ENCODE measurements at regions not wholly inside any gene's neighbourhood (a gene's known extent, or its start where the extent isn't known, plus 50 kb on each side); places are given as distances from the start of the nearest gene placed in this dataset.

DNA sequence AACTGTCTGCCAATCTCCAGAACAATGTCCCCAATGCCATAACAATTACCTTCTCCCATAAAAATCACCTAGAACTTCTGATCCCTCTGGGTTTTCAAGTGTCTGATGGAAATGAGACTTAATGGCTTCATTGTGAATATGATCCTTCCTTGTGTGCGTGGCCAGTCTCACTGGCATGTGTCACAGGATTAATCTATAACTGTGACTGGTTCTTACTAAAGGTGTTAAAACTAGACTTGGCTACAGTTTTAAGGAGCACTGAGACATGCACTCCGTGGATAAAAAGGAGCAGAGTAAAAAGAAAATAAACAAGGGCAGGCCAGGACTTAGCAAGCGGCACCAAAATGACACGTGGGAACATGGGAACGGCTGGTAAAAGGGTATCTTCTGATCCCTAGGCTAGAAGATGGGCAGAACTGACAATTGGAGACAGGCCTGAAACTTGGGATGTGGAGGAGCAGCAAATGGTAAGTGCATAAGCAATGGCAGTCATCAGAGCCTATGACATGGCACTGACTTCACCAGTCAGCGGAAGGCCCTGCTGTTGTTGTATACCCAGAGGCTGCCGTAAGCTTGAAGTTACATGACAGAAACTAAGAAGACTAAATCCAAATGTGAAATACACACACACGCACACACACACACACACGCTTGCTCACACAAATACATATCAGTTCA, 256.6 kb upstream of the NOCT start:
- Mint-ChIP-seq H3K4me3 (no peak overlapping the region), H3K27me3 (peaks cover 4% of the 10 kb centered on the region), H3K36me3 (ENCODE audit: low read depth) (no peaks in the 10 kb centered on the region), H3K4me1 (no peaks in the 10 kb centered on the region), H3K27ac (no peak overlapping the region)
- H3K9me3 ChIP-seq (ENCODE audit: control insufficient read depth, low read length, poor library complexity, severe bottlenecking): no peaks in the 10 kb centered on the region
- no peak for ATAC-seq
- DNase-seq: no peak

DNA sequence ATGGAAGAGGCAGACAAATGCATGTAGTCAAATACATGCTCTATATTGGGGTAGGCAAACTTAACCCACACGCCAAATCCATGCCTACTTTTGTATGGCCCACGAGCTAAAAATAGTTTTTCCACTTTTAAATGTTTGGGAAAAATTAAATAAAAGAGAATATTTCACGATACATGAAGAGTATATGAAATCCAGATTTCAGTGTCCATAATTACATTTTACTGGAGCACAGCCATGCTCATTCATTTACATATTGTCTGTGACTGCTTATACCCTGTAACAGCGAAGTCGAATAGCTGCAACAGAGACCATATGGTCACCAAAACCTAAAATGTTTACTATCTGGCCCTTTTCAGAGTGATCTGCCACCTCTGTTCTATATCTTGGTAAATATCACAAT, 257.4 kb upstream of the NOCT start:
- Mint-ChIP-seq H3K27ac (no peak overlapping the region), H3K36me3 (ENCODE audit: low read depth) (no peaks in the 10 kb centered on the region)
- ATAC-seq: no peak

DNA sequence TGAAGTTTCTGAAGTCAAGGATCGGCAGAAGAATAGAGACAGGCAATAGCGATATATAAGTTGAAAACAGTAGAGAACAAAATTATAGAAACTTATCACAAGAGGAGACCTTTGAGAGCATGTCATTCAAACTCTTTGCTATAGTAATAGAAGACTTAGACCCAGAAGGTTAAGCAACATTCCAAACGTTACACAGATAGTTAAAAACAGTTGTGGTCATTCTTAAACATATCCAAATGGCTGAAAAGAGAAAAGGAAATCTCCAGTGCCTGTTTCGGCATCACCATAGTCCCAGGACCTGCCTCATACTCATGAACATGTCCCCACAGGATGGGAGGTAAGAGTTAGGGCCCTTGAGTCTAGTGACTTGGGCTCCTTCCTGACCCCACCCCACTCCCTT, 258.1 kb upstream of the NOCT start:
- H3K9me3 ChIP-seq (ENCODE audit: control insufficient read depth, low read length, poor library complexity, severe bottlenecking): no peaks in the 10 kb centered on the region
- no peaks in the 10 kb centered on the region for H3K36me3 Mint-ChIP-seq (ENCODE audit: low read depth)
- no peak overlapping the region for H3K27ac Mint-ChIP-seq
- no peak for ATAC-seq
- no peak for DNase-seq
- H3K27me3 Mint-ChIP-seq: peaks cover 4% of the 10 kb centered on the region
- H3K4me1 Mint-ChIP-seq: no peaks in the 10 kb centered on the region
- H3K4me3 Mint-ChIP-seq: no peak overlapping the region

More for the DNA sequence above, 257.4 kb upstream of the NOCT start:
- Mint-ChIP-seq H3K27me3 (peaks cover 4% of the 10 kb centered on the region), H3K4me1 (no peaks in the 10 kb centered on the region), H3K4me3 (no peak overlapping the region)
- no peak for DNase-seq
- H3K9me3 ChIP-seq (ENCODE audit: control insufficient read depth, low read length, poor library complexity, severe bottlenecking): no peaks in the 10 kb centered on the region

DNA sequence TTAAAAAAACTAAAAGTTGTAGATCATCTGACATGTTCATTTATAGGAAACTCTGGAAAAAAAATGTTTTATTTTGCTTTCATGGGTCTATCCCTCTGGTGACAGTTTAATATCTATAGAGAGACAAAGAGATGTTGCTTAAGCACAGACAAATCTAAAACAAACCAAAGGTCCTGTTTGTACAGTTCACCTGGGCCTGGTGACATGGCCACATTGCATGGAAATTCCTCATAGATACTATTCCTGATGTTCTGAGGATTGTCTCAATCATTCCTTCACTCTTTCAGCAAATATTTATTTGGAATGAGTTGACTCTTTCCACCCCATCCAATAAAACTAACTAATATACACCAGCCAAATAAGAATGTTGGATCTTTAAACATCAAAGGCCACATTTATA, 259.1 kb upstream of the NOCT start:
- peaks cover 4% of the 10 kb centered on the region for H3K27me3 Mint-ChIP-seq
- no peak overlapping the region for H3K27ac Mint-ChIP-seq
- H3K36me3 Mint-ChIP-seq (ENCODE audit: low read depth): no peaks in the 10 kb centered on the region
- DNase-seq (no peak), ATAC-seq (no peak)
- H3K4me1 Mint-ChIP-seq: no peaks in the 10 kb centered on the region
- H3K9me3 ChIP-seq (ENCODE audit: control insufficient read depth, low read length, poor library complexity, severe bottlenecking): no peaks in the 10 kb centered on the region
- no peak overlapping the region for H3K4me3 Mint-ChIP-seq

GRCh38 chr4:138751309-138751708, 264.3 kb upstream of the NOCT start:
- Mint-ChIP-seq H3K4me1 (no peaks in the 10 kb centered on the region), H3K27me3 (no peaks in the 10 kb centered on the region), H3K36me3 (ENCODE audit: low read depth) (no peaks in the 10 kb centered on the region), H3K27ac (no peak overlapping the region), H3K4me3 (no peak overlapping the region)
- H3K9me3 ChIP-seq (ENCODE audit: control insufficient read depth, low read length, poor library complexity, severe bottlenecking): no peaks in the 10 kb centered on the region
- DNase-seq (no peak), ATAC-seq (no peak)

- no peak for ATAC-seq
- H3K4me3 Mint-ChIP-seq: no peak overlapping the region
- H3K4me1 Mint-ChIP-seq: no peaks in the 10 kb centered on the region
- H3K27ac Mint-ChIP-seq: no peak overlapping the region
- no peak for DNase-seq
- H3K27me3 Mint-ChIP-seq: peaks cover 5% of the 10 kb centered on the region
- no peaks in the 10 kb centered on the region for H3K36me3 Mint-ChIP-seq (ENCODE audit: low read depth)
- H3K9me3 ChIP-seq (ENCODE audit: control insufficient read depth, low read length, poor library complexity, severe bottlenecking): no peaks in the 10 kb centered on the region
Measured at GRCh38 chr4:138749303-138749702, 266.3 kb upstream of the NOCT start.

DNA sequence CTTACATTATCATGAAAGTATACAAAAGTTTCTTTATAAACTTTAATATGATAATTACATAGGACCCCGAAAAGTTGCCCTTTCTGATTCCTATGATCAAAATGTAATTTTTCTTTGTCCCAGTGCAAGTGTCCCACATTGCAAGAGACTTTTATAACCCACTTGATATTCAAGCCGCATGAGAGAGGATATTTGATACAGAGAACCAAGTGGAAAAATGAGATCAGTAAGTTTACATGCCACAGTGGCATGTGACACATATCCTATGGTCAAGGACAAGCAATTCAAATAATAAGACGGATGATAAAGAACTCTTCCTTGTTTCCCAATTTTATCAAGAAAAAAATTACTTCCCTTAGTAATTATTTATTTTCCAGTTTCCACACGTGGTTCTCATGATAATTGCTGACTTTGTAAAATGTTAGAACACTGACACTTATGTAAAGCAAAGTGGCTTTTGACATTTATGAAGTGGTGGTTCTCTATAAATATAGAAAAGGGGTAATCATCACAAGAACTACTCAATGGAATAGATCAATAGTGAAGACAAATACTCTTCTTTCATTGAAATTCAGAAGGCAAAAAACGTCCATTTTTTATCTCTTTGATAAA, 273.7 kb upstream of the NOCT start:
- no peak overlapping the region for H3K27ac Mint-ChIP-seq
- ATAC-seq (no peak), DNase-seq (no peak)
- H3K27me3 Mint-ChIP-seq: peaks cover 5% of the 10 kb centered on the region
- peaks cover 2% of the 10 kb centered on the region for H3K9me3 ChIP-seq (ENCODE audit: control insufficient read depth, low read length, poor library complexity, severe bottlenecking)
- no peak overlapping the region for H3K4me3 Mint-ChIP-seq
- no peaks in the 10 kb centered on the region for H3K36me3 Mint-ChIP-seq (ENCODE audit: low read depth)
- H3K4me1 Mint-ChIP-seq: no peaks in the 10 kb centered on the region

DNA sequence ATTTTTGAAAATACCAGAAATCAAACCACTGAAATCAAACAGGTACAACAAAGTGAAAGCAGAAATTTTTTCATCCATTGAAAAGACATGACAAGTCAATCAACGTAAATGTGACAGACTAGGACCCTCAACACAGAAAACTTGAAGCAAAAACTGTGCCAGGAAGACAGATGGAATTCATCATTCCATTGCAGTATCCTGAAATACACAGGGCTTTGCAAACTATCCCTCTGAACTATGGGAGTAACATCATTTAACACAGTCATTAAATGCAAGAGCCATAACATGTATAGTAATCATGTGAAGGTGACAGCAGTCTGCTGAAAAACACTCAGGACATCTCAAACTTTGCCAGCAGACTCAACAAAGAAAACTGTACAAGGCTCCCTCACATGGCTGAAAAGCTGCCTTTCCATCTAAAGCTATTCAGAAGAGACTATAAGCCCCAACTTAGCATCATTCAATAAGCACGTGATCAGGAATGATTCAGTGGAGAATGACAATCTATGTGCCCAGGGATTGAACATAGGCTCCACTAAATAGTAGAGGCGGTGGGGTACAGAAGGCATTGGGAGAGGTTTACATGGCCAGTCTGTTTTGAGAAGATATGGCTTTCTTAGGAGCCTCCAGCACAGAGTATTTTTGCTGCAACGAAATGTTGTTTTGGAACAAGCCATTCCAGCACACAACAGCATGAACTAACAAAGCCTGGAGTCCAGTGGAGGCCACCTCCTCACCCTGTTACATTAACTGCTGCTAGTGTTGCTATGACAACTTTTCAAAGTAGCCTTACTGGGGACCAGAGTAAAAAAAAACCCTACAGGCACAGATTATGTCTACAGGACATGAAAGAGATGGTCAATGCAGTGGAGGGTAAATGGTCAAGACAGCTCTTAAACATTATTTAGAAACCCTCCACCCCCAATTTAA, 274.5 kb upstream of the NOCT start:
- Mint-ChIP-seq H3K27me3 (peaks cover 5% of the 10 kb centered on the region), H3K4me1 (no peaks in the 10 kb centered on the region), H3K4me3 (no peak overlapping the region), H3K36me3 (ENCODE audit: low read depth) (no peaks in the 10 kb centered on the region), H3K27ac (no peak overlapping the region)
- peaks cover 2% of the 10 kb centered on the region for H3K9me3 ChIP-seq (ENCODE audit: control insufficient read depth, low read length, poor library complexity, severe bottlenecking)
- DNase-seq (no peak), ATAC-seq (no peak)

DNA sequence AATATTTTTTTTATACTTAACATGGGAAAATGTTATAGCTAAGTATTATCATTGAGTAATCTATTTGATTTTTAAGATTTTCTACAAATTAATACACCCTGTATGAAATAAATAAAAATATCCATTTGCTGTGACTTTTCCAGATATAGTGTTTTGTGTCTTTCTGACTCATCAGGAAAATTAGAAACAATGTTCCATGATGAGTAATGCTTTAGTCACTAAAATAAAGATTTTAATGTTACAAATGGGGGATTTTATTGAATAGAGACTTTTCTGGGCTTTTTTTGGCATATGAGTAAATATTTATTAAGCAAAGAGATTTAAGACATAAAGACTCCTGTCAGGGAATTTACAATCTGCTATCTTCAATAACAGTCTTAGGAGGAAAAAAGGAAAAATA, 279.2 kb upstream of the NOCT start:
- no peak overlapping the region for H3K27ac Mint-ChIP-seq
- no peaks in the 10 kb centered on the region for H3K9me3 ChIP-seq (ENCODE audit: control insufficient read depth, low read length, poor library complexity, severe bottlenecking)
- ATAC-seq (no peak), DNase-seq (no peak)
- no peaks in the 10 kb centered on the region for H3K4me1 Mint-ChIP-seq
- H3K4me3 Mint-ChIP-seq: no peak overlapping the region
- H3K27me3 Mint-ChIP-seq: no peaks in the 10 kb centered on the region
- H3K36me3 Mint-ChIP-seq (ENCODE audit: low read depth): no peaks in the 10 kb centered on the region

GRCh38 chr4:138734746-138735145, 280.8 kb upstream of the NOCT start:
- no peaks in the 10 kb centered on the region for H3K36me3 Mint-ChIP-seq (ENCODE audit: low read depth)
- H3K27ac Mint-ChIP-seq: no peak overlapping the region
- ATAC-seq (no peak), DNase-seq (no peak)
- H3K4me1 Mint-ChIP-seq: no peaks in the 10 kb centered on the region
- H3K4me3 Mint-ChIP-seq: no peak overlapping the region
- H3K9me3 ChIP-seq (ENCODE audit: control insufficient read depth, low read length, poor library complexity, severe bottlenecking): no peaks in the 10 kb centered on the region
- no peaks in the 10 kb centered on the region for H3K27me3 Mint-ChIP-seq

GRCh38 chr4:138728566-138728965, 287.0 kb upstream of the NOCT start:
- Mint-ChIP-seq H3K27ac (no peak overlapping the region), H3K4me1 (no peaks in the 10 kb centered on the region), H3K4me3 (no peak overlapping the region), H3K27me3 (peaks cover 24% of the 10 kb centered on the region), H3K36me3 (ENCODE audit: low read depth) (no peaks in the 10 kb centered on the region)
- DNase-seq: no peak
- no peak for ATAC-seq
- no peaks in the 10 kb centered on the region for H3K9me3 ChIP-seq (ENCODE audit: control insufficient read depth, low read length, poor library complexity, severe bottlenecking)

GRCh38 chr4:138727731-138728130, 287.9 kb upstream of the NOCT start:
- H3K27ac Mint-ChIP-seq: no peak overlapping the region
- H3K4me1 Mint-ChIP-seq: no peaks in the 10 kb centered on the region
- H3K4me3 Mint-ChIP-seq: no peak overlapping the region
- H3K9me3 ChIP-seq (ENCODE audit: control insufficient read depth, low read length, poor library complexity, severe bottlenecking): no peaks in the 10 kb centered on the region
- H3K36me3 Mint-ChIP-seq (ENCODE audit: low read depth): no peaks in the 10 kb centered on the region
- no peak for DNase-seq
- no peak for ATAC-seq
- peaks cover 24% of the 10 kb centered on the region for H3K27me3 Mint-ChIP-seq

DNA sequence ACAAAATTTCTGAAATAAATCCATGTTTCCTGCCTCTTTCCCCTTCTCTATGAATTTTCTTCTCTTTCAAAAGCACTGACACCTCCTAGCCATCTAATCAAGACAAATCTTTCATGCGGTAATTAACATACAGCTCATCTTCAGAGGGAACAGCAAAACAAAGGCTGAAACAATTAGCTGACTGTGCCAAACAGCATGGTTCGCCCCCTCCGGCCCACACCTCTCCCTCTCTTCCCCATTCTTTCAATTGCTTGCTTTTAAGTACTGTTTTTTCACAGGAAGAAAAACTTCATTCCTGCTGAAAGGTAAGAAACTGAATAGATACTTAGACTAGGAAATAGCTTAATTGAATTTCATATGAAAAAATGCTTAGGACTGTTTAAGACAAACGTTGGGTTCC, 291.1 kb upstream of the NOCT start:
- Mint-ChIP-seq H3K27ac (no peak overlapping the region), H3K36me3 (ENCODE audit: low read depth) (no peaks in the 10 kb centered on the region), H3K4me1 (no peaks in the 10 kb centered on the region), H3K4me3 (no peak overlapping the region), H3K27me3 (peaks cover 30% of the 10 kb centered on the region)
- ATAC-seq (no peak), DNase-seq (no peak)
- H3K9me3 ChIP-seq (ENCODE audit: control insufficient read depth, low read length, poor library complexity, severe bottlenecking): no peaks in the 10 kb centered on the region
